GM23248 (cell line): ENCODE measurements at regions not wholly inside any gene's neighbourhood (a gene's known extent, or its start where the extent isn't known, plus 50 kb on each side); places are given as distances from the start of the nearest gene placed in this dataset.

ENCODE experiments used
- DNase-seq: peaks from one replicate; pipeline ENCODE4 v3.0.0-alpha.2; 2015
- H2AFZ ChIP-seq: fragments of 200-600 bp; sonication (generic); 2 replicates; pipeline ENCODE4 v1.6.1; 2016; ENCODE audit warnings: antibody characterized with exemption
- H3F3A ChIP-seq: fragments of 200-600 bp; sonication (generic); 2 replicates; pipeline ENCODE4 v1.6.1; 2016; ENCODE audit warnings: mild to moderate bottlenecking, antibody characterized with exemption, mixed run types; ENCODE audit not compliant: insufficient read depth
- H3K27ac ChIP-seq: fragments of 200-600 bp; sonication (generic); 2 replicates; pipeline ENCODE4 v1.5.1; 2016; ENCODE audit warnings: mild to moderate bottlenecking
- H3K27me3 ChIP-seq: fragments of 200-600 bp; sonication (generic); replicated peaks from 2 replicates; pipeline ENCODE4 v1.6.1; 2016; ENCODE audit warnings: mild to moderate bottlenecking; ENCODE audit not compliant: insufficient read depth
- H3K36me3 ChIP-seq: fragments of 200-600 bp; sonication (generic); 2 replicates; pipeline ENCODE4 v1.6.1; 2016; ENCODE audit warnings: low read depth, mild to moderate bottlenecking
- H3K4me1 ChIP-seq: fragments of 200-600 bp; sonication (generic); 2 replicates; pipeline ENCODE4 v1.6.1; 2016; ENCODE audit warnings: mild to moderate bottlenecking; ENCODE audit not compliant: insufficient read depth
- H3K4me2 ChIP-seq: fragments of 200-600 bp; sonication (generic); one replicate; pipeline ENCODE4 v1.6.1; 2016; ENCODE audit warnings: mild to moderate bottlenecking; ENCODE audit not compliant: unreplicated experiment
- H3K4me3 ChIP-seq: fragments of 200-600 bp; sonication (generic); 2 replicates; pipeline ENCODE4 v1.5.1; 2016; ENCODE audit warnings: mild to moderate bottlenecking
- H3K79me2 ChIP-seq: fragments of 200-600 bp; sonication (generic); 2 replicates; pipeline ENCODE4 v1.6.1; 2016; ENCODE audit warnings: mild to moderate bottlenecking; ENCODE audit not compliant: insufficient read depth
- H3K9ac ChIP-seq: fragments of 200-600 bp; sonication (generic); 2 replicates; pipeline ENCODE4 v1.6.1; 2016; ENCODE audit warnings: mild to moderate bottlenecking
- H3K9me2 ChIP-seq: fragments of 200-600 bp; sonication (generic); 2 replicates; pipeline ENCODE4 v1.6.1; 2016; ENCODE audit warnings: mixed run types, mild to moderate bottlenecking, moderate library complexity; ENCODE audit not compliant: insufficient read depth
- H3K9me3 ChIP-seq: fragments of 200-600 bp; sonication (generic); one replicate; pipeline ENCODE4 v1.6.1; 2017; ENCODE audit warnings: low read depth
- H4K20me1 ChIP-seq: fragments of 200-600 bp; sonication (generic); 2 replicates; pipeline ENCODE4 v1.6.0; 2016; ENCODE audit not compliant: insufficient read depth
- EZH2 ChIP-seq: fragments of 200-600 bp; sonication (generic); IDR thresholded peaks from 2 replicates; pipeline ENCODE4 v1.6.1; 2018; ENCODE audit warnings: antibody characterized with exemption, mild to moderate bottlenecking; ENCODE audit not compliant: insufficient read depth, poor library complexity, severe bottlenecking
- EZH2phosphoT487 ChIP-seq: fragments of 200-600 bp; sonication (generic); IDR thresholded peaks from 2 replicates; pipeline ENCODE4 v1.6.1; 2018; ENCODE audit warnings: antibody characterized with exemption, moderate library complexity, mild to moderate bottlenecking, low read depth; ENCODE audit not compliant: insufficient read depth
- WGBS, 2 experiments: methylation state at CpG; one replicate each; pipeline ENCODE4 v1.1.6; 2015 to 2017; ENCODE audit warnings: low lambda C conversion rate in 2 of 2, low coverage in 1 of 2; ENCODE audit errors: missing lambda C conversion rate in 2 of 2; 5-methylcytosine and 5-hydroxymethylcytosine counted together
- in situ Hi-C: fragments of 300-500 bp; cut with MboI; formaldehyde crosslinking; loops from 2 replicates; pipeline ENCODE4 v1.15.0; 2020

DNA sequence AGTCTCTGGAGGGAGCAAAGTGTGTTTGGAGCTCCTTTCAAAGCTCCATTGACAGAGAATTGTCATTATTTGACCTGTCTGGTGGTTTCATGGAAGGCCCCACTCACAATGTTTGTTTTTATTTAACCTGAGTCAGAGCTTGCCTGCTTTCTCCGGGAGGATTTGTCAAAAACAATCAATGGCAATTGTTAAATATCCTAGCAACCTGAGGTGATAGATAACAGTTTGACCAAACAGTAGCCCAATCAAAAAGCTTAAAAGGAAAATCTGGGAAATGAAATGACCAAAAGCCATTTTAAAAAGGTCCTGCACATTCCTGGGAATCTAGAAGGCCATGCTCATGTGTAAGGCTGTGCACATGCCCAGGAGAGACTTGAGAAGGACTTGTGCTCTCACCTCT, 177.2 kb upstream of the POC5 start:
- Histone ChIP-seq H3K79me2 (no peaks in the 10 kb centered on the region), H3K9ac (no peak overlapping the region), H3K4me3 (no peak overlapping the region), H3K27me3 (no peaks in the 10 kb centered on the region), H3K36me3 (no peaks in the 10 kb centered on the region), H2AFZ (no peak overlapping the region), H3K4me2 (no peak overlapping the region), H3K9me2 (no peaks in the 10 kb centered on the region), H3K4me1 (no peaks in the 10 kb centered on the region), H4K20me1 (no peaks in the 10 kb centered on the region), H3F3A (no peaks in the 10 kb centered on the region), H3K27ac (no peak overlapping the region), H3K9me3 (no peaks in the 10 kb centered on the region)
- 28 to 44% methylated on average over 1 of the region's 1 CpG for WGBS, 2 experiments
- DNase-seq: no peak
- in situ Hi-C loops: no loop called here
- TF ChIP-seq EZH2phosphoT487 (no peak), EZH2 (no peak)

DNA sequence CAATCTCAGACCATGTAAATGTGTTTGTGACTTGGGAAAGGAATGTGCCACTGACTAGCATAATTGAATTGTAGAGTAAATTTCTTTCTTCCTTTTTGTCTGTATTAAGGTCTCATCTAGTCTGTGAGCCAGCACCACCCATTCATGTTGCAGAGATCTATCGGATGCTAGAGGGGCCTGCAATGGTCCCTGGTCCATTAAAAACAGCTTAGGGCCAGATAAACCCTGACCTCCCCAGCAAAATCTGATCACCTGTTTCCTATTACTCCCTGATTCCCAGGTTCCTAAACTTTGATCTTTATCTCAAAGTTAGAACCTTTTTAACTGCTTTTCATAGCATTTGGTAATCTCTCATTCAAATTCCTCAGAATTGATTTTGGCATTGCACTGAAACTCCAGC, 174.5 kb upstream of the POC5 start:
- Histone ChIP-seq H3K27ac (no peak overlapping the region), H3K4me2 (no peak overlapping the region), H3K9me3 (no peaks in the 10 kb centered on the region), H2AFZ (no peak overlapping the region), H3K4me1 (no peaks in the 10 kb centered on the region), H3K9me2 (no peaks in the 10 kb centered on the region), H3K79me2 (no peaks in the 10 kb centered on the region), H3K36me3 (no peaks in the 10 kb centered on the region), H3K9ac (no peak overlapping the region), H3F3A (no peaks in the 10 kb centered on the region), H3K4me3 (no peak overlapping the region), H3K27me3 (no peaks in the 10 kb centered on the region), H4K20me1 (no peaks in the 10 kb centered on the region)
- no peak for DNase-seq
- WGBS, 2 experiments: 4 to 6% methylated on average over 1 of the region's 1 CpG
- TF ChIP-seq EZH2: no peak
- in situ Hi-C loops: no loop called here

DNA sequence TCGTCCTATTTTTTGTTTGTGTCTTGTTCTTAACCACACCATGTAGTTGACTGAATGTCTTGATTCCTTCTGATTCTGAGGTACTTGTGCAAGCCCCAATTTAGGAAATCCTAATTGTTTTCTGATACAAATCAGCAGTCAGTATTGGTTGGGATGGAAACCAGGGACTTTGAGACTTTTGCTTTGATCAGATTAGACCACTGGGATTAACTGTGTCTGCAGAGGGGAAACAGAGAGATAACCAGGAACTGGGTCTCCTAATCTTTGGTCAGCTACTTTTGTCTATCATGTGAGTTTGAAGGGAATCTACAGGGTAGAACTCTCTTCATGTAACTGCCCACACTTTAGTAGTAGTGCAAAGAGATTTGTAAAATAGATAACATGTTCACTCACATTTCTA, 173.8 kb upstream of the POC5 start:
- no peaks in the 10 kb centered on the region for H3K27me3 ChIP-seq
- H3K9me3 ChIP-seq: no peaks in the 10 kb centered on the region
- H3F3A ChIP-seq: no peaks in the 10 kb centered on the region
- DNase-seq: no peak
- no peak overlapping the region for H3K27ac ChIP-seq
- no peaks in the 10 kb centered on the region for H3K36me3 ChIP-seq
- no peaks in the 10 kb centered on the region for H3K79me2 ChIP-seq
- H4K20me1 ChIP-seq: no peaks in the 10 kb centered on the region
- H3K9ac ChIP-seq: no peak overlapping the region
- no peaks in the 10 kb centered on the region for H3K4me1 ChIP-seq
- TF ChIP-seq EZH2phosphoT487: no peak
- TF ChIP-seq EZH2: no peak
- H3K4me2 ChIP-seq: no peak overlapping the region
- in situ Hi-C loops: no loop called here
- no peaks in the 10 kb centered on the region for H3K9me2 ChIP-seq
- 0% methylated on average over 1 of the region's 1 CpG for WGBS, 2 experiments
- no peak overlapping the region for H3K4me3 ChIP-seq
- no peak overlapping the region for H2AFZ ChIP-seq

DNA sequence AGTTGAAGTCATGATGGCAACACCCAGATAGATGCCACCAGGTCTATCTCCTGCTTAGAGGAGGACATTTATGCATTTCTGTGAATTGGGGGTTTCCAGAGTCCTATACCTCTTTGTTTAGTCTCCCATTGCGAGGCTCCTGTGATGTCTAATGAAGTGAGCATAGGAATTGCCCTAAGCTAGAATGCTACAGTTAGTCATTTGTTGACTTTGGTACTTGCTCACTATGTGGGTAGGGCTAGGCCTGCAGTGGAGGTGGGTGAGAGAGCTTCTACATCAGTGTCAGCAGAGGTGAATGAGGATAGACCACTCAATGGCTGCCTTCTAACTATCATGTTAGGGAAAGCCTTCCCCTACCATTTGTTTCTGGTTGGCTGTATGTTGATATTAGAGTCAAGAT, 173.3 kb upstream of the POC5 start:
- TF ChIP-seq EZH2: no peak
- TF ChIP-seq EZH2phosphoT487: no peak
- Histone ChIP-seq H3K9me2 (no peaks in the 10 kb centered on the region), H3K4me3 (no peak overlapping the region), H4K20me1 (no peaks in the 10 kb centered on the region), H3F3A (no peaks in the 10 kb centered on the region), H3K27ac (no peak overlapping the region), H3K4me1 (no peaks in the 10 kb centered on the region), H3K79me2 (no peaks in the 10 kb centered on the region), H2AFZ (no peak overlapping the region), H3K36me3 (no peaks in the 10 kb centered on the region), H3K9me3 (no peaks in the 10 kb centered on the region), H3K4me2 (no peak overlapping the region), H3K9ac (no peak overlapping the region), H3K27me3 (no peaks in the 10 kb centered on the region)
- DNase-seq: no peak
- 0 to 8% methylated on average over 1 of the region's 1 CpG for WGBS, 2 experiments
- in situ Hi-C loops: no loop called here

DNA sequence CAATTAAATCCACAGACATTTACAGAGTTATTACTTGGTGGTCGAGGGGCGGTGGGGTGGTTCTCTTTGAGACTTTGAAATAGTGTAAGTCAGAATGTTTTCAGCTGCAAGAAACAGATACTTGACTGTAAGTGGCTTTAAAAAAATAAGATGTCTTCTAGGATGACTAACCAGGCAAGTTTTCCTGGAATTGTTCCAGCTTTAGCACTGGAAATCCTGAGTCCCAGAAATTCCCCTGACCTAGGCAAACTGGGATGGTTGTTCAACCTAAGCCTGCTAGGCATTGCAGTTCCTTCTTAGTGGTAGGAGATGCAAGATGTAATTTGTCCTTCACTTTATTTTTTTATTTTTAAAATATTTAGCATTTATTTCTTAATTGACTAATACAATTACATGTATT, 169.5 kb upstream of the POC5 start:
- Histone ChIP-seq H3K4me2 (no peak overlapping the region), H3K9me3 (no peaks in the 10 kb centered on the region), H3K36me3 (no peaks in the 10 kb centered on the region), H3K4me1 (no peaks in the 10 kb centered on the region), H3F3A (no peaks in the 10 kb centered on the region), H3K9ac (no peak overlapping the region), H3K9me2 (no peaks in the 10 kb centered on the region), H3K27me3 (no peaks in the 10 kb centered on the region), H3K4me3 (no peak overlapping the region), H3K27ac (no peak overlapping the region), H4K20me1 (no peaks in the 10 kb centered on the region), H3K79me2 (no peaks in the 10 kb centered on the region), H2AFZ (no peak overlapping the region)
- in situ Hi-C loops: no loop called here
- WGBS, 2 experiments: 6 to 9% methylated on average over 2 of the region's 2 CpGs
- TF ChIP-seq EZH2phosphoT487: no peak
- no peak for TF ChIP-seq EZH2
- DNase-seq: peak; percentile 25
